ENCODE measurements at regions not wholly inside any gene's neighbourhood (a gene's known extent, or its start where the extent isn't known, plus 50 kb on each side); places are given as distances from the start of the nearest gene placed in this dataset.
"Not testable (repeated sequence)": the region's sequence is repeated elsewhere in the genome, so short reads cannot be mapped to it uniquely, and the experiment has no call there.

GRCh38 chr22:46026899-46027210, 49.9 kb upstream of the WNT7B start:
- DNase-seq (ENCODE audit: low read depth) = no peak

- no peak for DNase-seq (ENCODE audit: low read depth)
These were observed 50.5 kb upstream of the WNT7B start for GRCh38 chr22:46027211-46028105.

GRCh38 chr22:46028106-46028991, 51.4 kb upstream of the WNT7B start:
- DNase-seq (ENCODE audit: low read depth) = no peak

GRCh38 chr22:46029036-46029435, 52.1 kb upstream of the WNT7B start:
- DNase-seq (ENCODE audit: low read depth) = no peak

GRCh38 chr22:46029574-46030200, 52.7 kb upstream of the WNT7B start:
- no peak for DNase-seq (ENCODE audit: low read depth)

GRCh38 chr22:46030231-46030880, 53.4 kb upstream of the WNT7B start:
- DNase-seq (ENCODE audit: low read depth) = no peak

GRCh38 chr22:46031066-46031465, 54.1 kb upstream of the WNT7B start:
- no peak for DNase-seq (ENCODE audit: low read depth)

- DNase-seq (ENCODE audit: low read depth) = no peak
These were observed 54.6 kb upstream of the WNT7B start for GRCh38 chr22:46031557-46031956.

- DNase-seq (ENCODE audit: low read depth) = no peak
These were observed 55.2 kb upstream of the WNT7B start for GRCh38 chr22:46031965-46032851.

GRCh38 chr22:46033256-46034200, 56.6 kb upstream of the WNT7B start:
- DNase-seq (ENCODE audit: low read depth) = no peak

GRCh38 chr22:46034480-46034879, 57.5 kb upstream of the WNT7B start:
- DNase-seq (ENCODE audit: low read depth) = not testable (repeated sequence)

- DNase-seq (ENCODE audit: low read depth) = no peak
These were observed 58.4 kb upstream of the WNT7B start for GRCh38 chr22:46035380-46035741.

GRCh38 chr22:46035742-46036557, 59.0 kb upstream of the WNT7B start:
- DNase-seq (ENCODE audit: low read depth) = peak; percentile 99

GRCh38 chr22:46036558-46037408, 59.8 kb upstream of the WNT7B start:
- peak; percentile 34 for DNase-seq (ENCODE audit: low read depth)

- no peak for DNase-seq (ENCODE audit: low read depth)
These were observed 61.2 kb upstream of the WNT7B start for GRCh38 chr22:46038174-46038487.

- no peak for DNase-seq (ENCODE audit: low read depth)
These were observed 61.8 kb upstream of the WNT7B start for GRCh38 chr22:46038516-46039430.

- DNase-seq (ENCODE audit: low read depth) = no peak
These were observed 62.6 kb upstream of the WNT7B start for GRCh38 chr22:46039535-46039934.
